WERI-Rb-1 (cell line): ENCODE measurements at regions not wholly inside any gene's neighbourhood (a gene's known extent, or its start where the extent isn't known, plus 50 kb on each side); places are given as distances from the start of the nearest gene placed in this dataset.
A peak's percentile ranks its signal among the peaks of the same experiment; 100 is the strongest.

ENCODE experiments used
- DNase-seq: peaks from one replicate; pipeline ENCODE4 v3.0.0-alpha.2; 2020
- H3K27ac ChIP-seq: fragments of 250-450 bp; sonication (Bioruptor Pico); 2 replicates; pipeline ENCODE4 v1.5.1; 2020; ENCODE audit warnings: mild to moderate bottlenecking, moderate library complexity
- H3K27me3 ChIP-seq: fragments of 250-450 bp; sonication (Bioruptor Pico); 2 replicates; pipeline ENCODE4 v1.5.1; 2021; ENCODE audit warnings: mild to moderate bottlenecking, low read depth, moderate library complexity; ENCODE audit not compliant: insufficient read depth, severe bottlenecking
- H3K36me3 ChIP-seq: fragments of 250-450 bp; sonication (Bioruptor Pico); 2 replicates; pipeline ENCODE4 v1.5.1; 2020; ENCODE audit warnings: mild to moderate bottlenecking, moderate library complexity
- H3K4me3 ChIP-seq: 2 replicates; pipeline ENCODE4 v1.5.1; 2011; ENCODE audit warnings: low read depth, mild to moderate bottlenecking, control low read depth, low read length
- H3K9me3 ChIP-seq: fragments of 250-450 bp; sonication (Bioruptor Pico); 2 replicates; pipeline ENCODE4 v1.5.1; 2021; ENCODE audit warnings: mild to moderate bottlenecking, moderate library complexity; ENCODE audit not compliant: severe bottlenecking
- TF ChIP-seq, protein P1 (sequence below): IDR thresholded peaks from 2 replicates; pipeline ENCODE4 v1.5.1; 2011; ENCODE audit warnings: low read depth, mild to moderate bottlenecking, control low read depth, inconsistent platforms, low read length

DNA sequence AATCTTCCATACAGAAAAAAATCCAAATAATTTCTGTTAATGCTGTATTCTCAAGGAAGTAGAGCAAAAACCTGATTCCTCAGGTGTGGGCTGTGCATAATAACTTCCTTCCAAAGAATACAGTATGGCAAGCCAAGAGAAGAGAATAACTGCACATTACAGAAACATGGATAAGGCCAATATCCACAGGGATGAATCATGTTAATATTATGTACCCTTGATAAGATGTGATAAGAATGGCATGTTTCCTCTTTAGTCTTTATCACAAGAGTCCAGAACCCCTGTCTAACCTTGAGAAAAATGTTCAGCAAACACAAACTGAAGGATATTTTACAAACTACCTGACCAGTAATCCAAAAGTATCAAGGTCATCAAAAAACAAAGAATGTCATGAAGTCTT, 795.8 kb downstream of the SEMA5A start:
- no peak for DNase-seq

DNA sequence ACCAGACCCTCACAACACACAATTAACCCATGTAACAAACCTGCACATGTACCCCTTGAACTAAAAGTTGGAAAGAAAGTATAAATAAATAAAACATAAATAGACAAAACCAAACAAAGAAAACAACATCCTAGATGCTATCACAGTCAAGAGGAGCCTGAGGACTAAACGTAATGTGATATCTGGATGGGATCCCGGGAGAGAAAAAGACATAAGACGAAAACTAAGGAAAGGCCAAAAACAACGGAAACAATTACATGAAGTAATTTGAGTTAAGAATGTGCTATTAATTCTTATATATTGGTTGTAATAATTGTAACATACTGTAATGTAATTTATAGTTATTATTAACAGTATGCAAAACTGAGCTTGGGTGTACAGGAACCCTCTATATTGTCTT, 793.9 kb downstream of the SEMA5A start:
- DNase-seq: no peak
- H3K36me3 ChIP-seq: no peaks in the 10 kb centered on the region
- no peak overlapping the region for H3K27ac ChIP-seq
- no peaks in the 10 kb centered on the region for H3K9me3 ChIP-seq
- TF ChIP-seq, protein P1, sequence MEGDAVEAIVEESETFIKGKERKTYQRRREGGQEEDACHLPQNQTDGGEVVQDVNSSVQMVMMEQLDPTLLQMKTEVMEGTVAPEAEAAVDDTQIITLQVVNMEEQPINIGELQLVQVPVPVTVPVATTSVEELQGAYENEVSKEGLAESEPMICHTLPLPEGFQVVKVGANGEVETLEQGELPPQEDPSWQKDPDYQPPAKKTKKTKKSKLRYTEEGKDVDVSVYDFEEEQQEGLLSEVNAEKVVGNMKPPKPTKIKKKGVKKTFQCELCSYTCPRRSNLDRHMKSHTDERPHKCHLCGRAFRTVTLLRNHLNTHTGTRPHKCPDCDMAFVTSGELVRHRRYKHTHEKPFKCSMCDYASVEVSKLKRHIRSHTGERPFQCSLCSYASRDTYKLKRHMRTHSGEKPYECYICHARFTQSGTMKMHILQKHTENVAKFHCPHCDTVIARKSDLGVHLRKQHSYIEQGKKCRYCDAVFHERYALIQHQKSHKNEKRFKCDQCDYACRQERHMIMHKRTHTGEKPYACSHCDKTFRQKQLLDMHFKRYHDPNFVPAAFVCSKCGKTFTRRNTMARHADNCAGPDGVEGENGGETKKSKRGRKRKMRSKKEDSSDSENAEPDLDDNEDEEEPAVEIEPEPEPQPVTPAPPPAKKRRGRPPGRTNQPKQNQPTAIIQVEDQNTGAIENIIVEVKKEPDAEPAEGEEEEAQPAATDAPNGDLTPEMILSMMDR: no peak
- no peaks in the 10 kb centered on the region for H3K27me3 ChIP-seq
- no peak overlapping the region for H3K4me3 ChIP-seq

More for the DNA sequence above, 795.8 kb downstream of the SEMA5A start:
- no peaks in the 10 kb centered on the region for H3K27me3 ChIP-seq
- H3K27ac ChIP-seq: no peak overlapping the region
- TF ChIP-seq, protein P1: no peak
- no peaks in the 10 kb centered on the region for H3K36me3 ChIP-seq
- H3K9me3 ChIP-seq: no peaks in the 10 kb centered on the region
- H3K4me3 ChIP-seq: no peak overlapping the region

DNA sequence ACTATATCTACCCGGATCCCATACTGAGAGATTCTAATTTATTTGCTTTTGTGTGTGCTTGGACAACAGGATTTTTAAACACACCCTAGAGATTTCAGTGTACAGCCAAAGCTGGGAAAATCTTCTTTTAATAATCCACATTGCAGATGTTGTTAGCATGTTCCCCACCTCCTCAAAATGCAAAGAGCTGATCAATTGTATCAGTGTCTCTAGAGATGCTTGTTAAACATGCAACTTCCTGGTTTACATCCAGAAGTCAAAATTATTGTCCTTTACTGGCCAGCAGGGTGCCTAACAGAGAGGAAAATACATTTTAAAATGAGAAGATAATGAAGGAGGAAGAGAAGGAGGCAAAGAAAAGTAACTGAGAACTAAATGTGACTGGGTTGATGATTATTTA, 793.3 kb downstream of the SEMA5A start:
- no peak overlapping the region for H3K27ac ChIP-seq
- no peaks in the 10 kb centered on the region for H3K27me3 ChIP-seq
- TF ChIP-seq, protein P1: no peak
- DNase-seq: no peak
- H3K36me3 ChIP-seq: no peaks in the 10 kb centered on the region
- H3K9me3 ChIP-seq: no peaks in the 10 kb centered on the region
- H3K4me3 ChIP-seq: no peak overlapping the region

DNA sequence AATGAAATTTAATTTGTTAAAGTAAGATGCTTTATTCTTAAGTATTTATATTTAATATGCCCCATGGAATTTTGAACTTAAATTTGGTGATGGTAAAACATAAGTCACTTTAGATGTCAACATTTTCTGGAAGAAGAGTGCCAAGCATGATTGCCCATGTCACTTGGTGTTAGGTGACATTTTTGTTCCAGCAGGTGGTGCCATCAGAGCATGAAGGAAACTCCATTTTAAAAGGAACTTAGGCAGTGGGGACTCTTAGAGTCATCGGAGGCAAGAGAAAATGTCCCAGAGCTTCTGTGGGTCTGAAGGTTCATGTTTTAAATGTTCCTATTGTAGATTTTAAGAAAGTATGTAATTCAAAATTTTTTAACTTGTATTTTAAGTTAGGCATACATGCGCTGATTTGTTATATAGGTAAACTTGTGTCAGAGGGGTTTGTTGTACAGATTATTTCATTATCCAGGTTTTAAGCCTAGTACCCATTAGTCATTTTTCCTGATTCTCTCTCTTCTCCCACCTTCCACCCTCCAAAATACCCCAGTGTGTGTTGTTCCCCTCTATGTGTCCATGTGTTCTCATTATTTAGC, 789.3 kb downstream of the SEMA5A start:
- peaks cover 9% of the 10 kb centered on the region for H3K9me3 ChIP-seq
- peak; percentile 62 for DNase-seq
- H3K4me3 ChIP-seq: no peak overlapping the region
- TF ChIP-seq, protein P1: peak; percentile 67
- no peak overlapping the region for H3K27ac ChIP-seq
- no peaks in the 10 kb centered on the region for H3K36me3 ChIP-seq
- no peaks in the 10 kb centered on the region for H3K27me3 ChIP-seq

DNA sequence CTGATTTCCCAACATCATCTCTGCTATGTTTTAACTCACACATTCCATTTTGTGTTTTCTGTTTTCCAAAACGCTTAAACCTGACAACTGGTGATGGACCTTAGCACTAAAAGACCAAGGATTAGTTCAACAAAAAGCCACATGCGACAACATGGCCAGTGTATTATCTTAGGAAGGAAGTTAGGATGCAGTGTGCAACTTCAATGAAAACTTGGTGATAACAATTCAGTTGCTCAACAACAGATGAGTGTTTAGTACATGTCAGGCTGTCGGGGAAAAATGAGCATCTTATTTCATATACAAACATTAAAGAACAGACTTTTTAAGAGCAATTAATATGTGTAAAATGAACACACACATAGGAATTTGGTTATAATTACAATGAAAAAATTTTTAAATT, 780.0 kb downstream of the SEMA5A start:
- no peaks in the 10 kb centered on the region for H3K27me3 ChIP-seq
- no peak overlapping the region for H3K4me3 ChIP-seq
- no peak for DNase-seq
- H3K27ac ChIP-seq: no peak overlapping the region
- TF ChIP-seq, protein P1: no peak
- no peaks in the 10 kb centered on the region for H3K36me3 ChIP-seq
- no peaks in the 10 kb centered on the region for H3K9me3 ChIP-seq

DNA sequence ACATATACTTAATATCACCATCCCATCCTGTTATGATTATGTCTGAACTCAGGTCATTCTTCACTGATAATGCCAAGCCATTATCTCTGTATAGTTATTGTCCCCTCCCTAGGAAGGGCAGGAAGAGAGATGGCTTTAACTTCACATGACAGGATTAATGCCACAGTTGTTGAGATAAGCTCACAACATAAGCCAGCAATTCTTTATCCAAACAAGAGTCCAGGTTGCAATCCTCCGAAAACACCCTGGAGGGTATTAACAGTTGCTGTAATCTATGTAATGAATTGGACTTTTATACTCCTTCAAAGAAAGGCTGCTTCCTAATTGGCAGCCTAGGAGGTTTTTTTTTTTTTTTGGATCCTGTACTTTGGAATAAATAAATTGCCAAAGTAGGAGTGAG, 779.4 kb downstream of the SEMA5A start:
- H3K27ac ChIP-seq: no peak overlapping the region
- DNase-seq: peak; percentile 68
- TF ChIP-seq, protein P1: no peak
- H3K4me3 ChIP-seq: no peak overlapping the region
- H3K9me3 ChIP-seq: no peaks in the 10 kb centered on the region
- H3K36me3 ChIP-seq: no peaks in the 10 kb centered on the region
- no peaks in the 10 kb centered on the region for H3K27me3 ChIP-seq
